GM12875 (cell line): ENCODE measurements at regions not wholly inside any gene's neighbourhood (a gene's known extent, or its start where the extent isn't known, plus 50 kb on each side); places are given as distances from the start of the nearest gene placed in this dataset.

Source experiments
- H3K4me3 ChIP-seq: one replicate; pipeline ENCODE4 v1.5.1; 2011; ENCODE audit warnings: low read depth, low read length, control low read depth
- TF ChIP-seq, protein P1 (sequence below): IDR thresholded peaks from 2 replicates; pipeline ENCODE4 v1.5.1; 2011; ENCODE audit warnings: low read depth, mild to moderate bottlenecking, control low read depth, inconsistent platforms, low read length, moderate library complexity, borderline replicate concordance; ENCODE audit not compliant: insufficient read depth

DNA sequence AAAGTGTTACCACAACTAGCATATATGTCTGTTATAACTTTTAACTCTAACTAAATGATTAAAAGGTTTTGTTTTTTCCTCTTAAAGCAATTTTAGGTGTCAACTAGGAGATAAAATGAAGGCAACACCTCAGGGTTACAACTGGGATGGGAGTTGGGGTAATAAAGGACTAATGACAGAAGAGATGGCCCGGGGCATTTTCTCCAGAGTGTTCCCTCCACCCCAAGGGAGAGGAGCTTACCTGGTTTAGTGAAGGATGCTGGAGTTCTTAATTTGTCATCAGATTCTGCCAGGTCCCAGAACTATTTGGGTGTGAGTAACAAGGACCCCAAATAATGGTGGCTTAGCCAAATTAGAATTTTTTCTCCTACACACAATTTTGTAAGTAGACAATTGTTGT lies 260.3 kb downstream of the CD109 start:
- TF ChIP-seq, protein P1, sequence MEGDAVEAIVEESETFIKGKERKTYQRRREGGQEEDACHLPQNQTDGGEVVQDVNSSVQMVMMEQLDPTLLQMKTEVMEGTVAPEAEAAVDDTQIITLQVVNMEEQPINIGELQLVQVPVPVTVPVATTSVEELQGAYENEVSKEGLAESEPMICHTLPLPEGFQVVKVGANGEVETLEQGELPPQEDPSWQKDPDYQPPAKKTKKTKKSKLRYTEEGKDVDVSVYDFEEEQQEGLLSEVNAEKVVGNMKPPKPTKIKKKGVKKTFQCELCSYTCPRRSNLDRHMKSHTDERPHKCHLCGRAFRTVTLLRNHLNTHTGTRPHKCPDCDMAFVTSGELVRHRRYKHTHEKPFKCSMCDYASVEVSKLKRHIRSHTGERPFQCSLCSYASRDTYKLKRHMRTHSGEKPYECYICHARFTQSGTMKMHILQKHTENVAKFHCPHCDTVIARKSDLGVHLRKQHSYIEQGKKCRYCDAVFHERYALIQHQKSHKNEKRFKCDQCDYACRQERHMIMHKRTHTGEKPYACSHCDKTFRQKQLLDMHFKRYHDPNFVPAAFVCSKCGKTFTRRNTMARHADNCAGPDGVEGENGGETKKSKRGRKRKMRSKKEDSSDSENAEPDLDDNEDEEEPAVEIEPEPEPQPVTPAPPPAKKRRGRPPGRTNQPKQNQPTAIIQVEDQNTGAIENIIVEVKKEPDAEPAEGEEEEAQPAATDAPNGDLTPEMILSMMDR = no peak
- no peak overlapping the region for H3K4me3 ChIP-seq

DNA sequence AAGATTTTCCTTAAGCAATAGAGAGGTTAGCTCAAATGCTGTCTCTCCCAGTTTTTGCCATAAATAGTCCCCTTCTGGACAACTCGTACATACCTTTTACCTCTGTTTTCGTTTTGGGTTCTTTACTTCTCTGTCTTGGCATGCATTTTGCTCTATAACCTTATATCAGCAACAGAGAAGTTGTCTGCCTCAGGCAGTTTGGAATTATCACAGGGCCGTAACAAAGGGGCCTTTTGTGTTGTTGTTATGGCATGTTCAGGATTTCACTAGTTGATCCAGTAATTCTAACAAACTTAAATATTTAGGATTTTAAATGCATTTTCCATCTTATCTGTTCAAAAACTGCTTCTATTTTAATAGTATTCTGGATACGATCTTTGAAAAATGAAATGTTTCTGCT lies 259.8 kb downstream of the CD109 start:
- H3K4me3 ChIP-seq = no peak overlapping the region
- TF ChIP-seq, protein P1 = no peak

DNA sequence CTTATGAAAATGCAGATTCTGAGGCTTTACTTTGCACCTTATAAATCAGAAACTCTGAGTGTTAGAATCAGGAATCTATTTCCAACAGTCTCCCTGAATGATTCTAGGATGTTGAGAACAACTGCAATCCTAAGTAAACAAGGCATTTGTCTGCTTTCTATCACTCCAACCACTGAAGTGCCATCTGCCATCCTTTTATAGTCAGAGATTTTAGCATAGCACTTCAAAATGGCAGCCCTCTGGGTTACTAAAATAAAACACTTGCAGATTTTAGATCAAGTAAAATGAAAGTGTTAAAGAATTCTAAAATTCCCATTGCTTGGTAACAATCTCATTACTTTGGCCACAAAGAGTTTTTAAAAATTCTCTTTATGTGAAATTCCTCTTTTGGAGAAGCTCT lies 258.9 kb downstream of the CD109 start:
- TF ChIP-seq, protein P1 = no peak
- H3K4me3 ChIP-seq = no peak overlapping the region

DNA sequence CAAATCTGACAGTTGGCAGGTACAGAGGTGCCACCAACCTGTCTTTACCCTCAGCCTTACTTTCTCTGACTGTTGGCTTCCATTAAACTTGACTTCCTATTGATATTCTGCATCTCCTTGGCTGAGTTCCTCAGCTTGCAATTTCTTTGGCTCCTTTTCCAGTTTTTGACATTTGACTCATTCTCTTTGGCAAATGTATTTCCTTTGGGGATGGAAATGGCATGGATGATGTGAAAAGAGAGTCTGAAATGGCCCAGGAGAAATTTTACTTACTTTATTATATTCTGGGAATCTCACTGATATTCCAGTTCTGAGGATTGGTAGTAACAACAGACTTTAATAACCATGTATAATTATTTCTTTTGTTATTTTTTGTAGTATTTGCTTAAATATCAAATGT lies 255.2 kb downstream of the CD109 start:
- no peak overlapping the region for H3K4me3 ChIP-seq
- TF ChIP-seq, protein P1 = no peak

DNA sequence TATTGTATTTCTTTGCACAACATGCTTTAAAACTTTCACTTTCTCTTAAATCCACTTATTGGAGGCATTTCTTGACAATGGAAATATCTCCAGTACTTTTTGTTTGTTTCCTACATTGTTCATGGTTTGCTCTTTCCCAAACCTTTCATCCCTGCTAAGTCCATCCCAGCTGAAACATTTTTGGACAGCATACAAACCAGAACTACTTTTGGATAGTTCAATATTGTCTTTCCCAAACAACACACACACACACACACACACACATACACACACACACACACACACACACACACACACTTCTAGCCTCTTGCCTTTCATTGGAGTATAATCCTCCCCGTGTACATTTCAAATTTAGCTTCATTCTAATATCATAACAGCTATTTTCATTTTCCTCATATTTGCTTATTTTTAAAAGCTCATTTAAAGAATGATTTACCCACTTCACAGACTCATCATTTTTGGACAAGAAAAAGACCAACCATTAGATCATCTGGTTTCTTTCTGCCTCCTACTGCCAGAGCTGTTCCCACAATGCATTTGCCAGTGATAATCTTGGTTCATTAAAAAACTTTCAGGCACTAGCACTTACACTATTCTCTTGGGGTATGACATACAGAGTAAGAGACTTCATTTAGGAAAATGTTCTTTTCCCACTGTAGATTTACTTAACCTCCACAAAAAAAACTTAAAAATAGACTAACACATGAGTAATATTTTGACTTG lies 248.1 kb downstream of the CD109 start:
- no peak overlapping the region for H3K4me3 ChIP-seq
- TF ChIP-seq, protein P1 = no peak

DNA sequence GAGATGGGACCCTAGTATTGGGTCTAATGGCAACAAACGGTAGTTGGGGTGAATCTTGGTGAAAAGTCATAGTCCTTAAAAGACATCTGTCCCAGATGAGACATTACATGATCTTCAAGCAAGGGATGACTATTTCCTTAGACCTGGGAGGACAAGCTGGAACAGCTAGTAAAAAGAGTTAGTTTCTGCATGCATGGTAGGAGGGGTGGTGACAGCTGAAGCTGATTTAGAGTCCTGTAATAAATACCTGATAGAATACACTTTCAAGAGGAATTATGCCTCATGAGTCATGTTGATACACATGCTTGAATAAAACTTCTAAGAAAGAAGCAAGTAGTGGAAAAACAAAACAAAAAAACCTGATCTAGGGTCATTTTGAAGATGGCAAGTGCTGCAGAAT lies 247.4 kb downstream of the CD109 start:
- H3K4me3 ChIP-seq = no peak overlapping the region
- TF ChIP-seq, protein P1 = no peak

DNA sequence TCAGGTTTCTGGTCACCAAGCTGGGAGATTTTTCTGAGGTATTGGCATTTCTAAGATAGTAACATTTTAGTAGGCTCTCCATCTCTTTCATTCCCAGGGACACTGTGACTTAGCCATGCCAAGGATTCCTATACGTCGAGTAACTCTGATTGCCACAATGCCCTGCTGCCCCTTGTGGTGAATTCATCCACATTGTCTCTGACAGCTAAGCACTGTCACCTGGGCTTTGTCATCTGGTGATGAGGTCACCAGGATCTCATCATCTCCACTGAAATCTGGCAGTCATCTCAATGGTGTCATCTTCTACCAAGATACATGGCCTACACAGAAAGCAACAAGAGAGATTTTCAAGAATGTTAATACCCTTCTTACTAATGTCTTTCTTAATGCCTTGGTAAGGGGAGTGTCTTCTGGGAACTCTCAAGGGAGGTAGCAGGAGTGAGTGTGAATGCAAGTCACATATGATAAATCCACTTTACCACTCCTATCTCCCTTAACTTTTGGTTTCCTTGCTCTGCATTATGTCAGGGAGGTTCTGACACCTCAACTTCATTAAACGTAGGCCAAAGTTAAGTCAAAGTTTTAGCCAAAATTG lies 246.7 kb downstream of the CD109 start:
- no peak overlapping the region for H3K4me3 ChIP-seq
- TF ChIP-seq, protein P1 = no peak
